ENCODE measurements at regions not wholly inside any gene's neighbourhood (a gene's known extent, or its start where the extent isn't known, plus 50 kb on each side); places are given as distances from the start of the nearest gene placed in this dataset.
A peak's percentile ranks its signal among the peaks of the same experiment; 100 is the strongest.

- Histone ChIP-seq H3K4ac (ENCODE audit: low read depth, low read length) (peak overlapping the region; percentile 52; the same call in 1 of the 2 replicates), H3K36me3 (ENCODE audit: control insufficient read depth, insufficient read depth, low read length) (no peaks in the 10 kb centered on the region), H3K79me1 (ENCODE audit: low read depth in 1 of 2, low read length in 2 of 2) (no peaks in the 10 kb centered on the region), H2AFZ (replicated peaks; ENCODE audit: low read length, poor library complexity) (no peak overlapping the region), H4K5ac (ENCODE audit: low read depth, low read length) (no peak overlapping the region), H3K4me1 (ENCODE audit: control insufficient read depth, insufficient read depth, low read length) (peaks cover 4% of the 10 kb centered on the region; the same call in 1 of the 2 replicates), H2BK15ac (ENCODE audit: low read depth, low read length) (no peak overlapping the region; the same call in 2 of the 3 replicates), H3K18ac (ENCODE audit: low read depth, low read length) (peak overlapping the region; percentile 26; the same call in 1 of the 2 replicates), H3K27me3 (ENCODE audit: control insufficient read depth, insufficient read depth, low read length) (no peaks in the 10 kb centered on the region), H3K9ac (ENCODE audit: low read depth, low read length) (no peak overlapping the region), H3K27ac (ENCODE audit: insufficient read depth, low read length) (no peak overlapping the region), H3K56ac (ENCODE audit: extremely low read depth, insufficient read depth, low read length) (no peak overlapping the region), H4K8ac (ENCODE audit: low read depth in 2 of 2, low read length in 2 of 2) (no peak overlapping the region; a peak in 1 of 4 replicates), H3K4me3 (ENCODE audit: insufficient read depth, low read depth, low read length) (no peak overlapping the region), H2BK120ac (ENCODE audit: low read depth, low read length) (peak overlapping the region; percentile 37), H3K9me3 (ENCODE audit: control insufficient read depth, insufficient read depth, low read length) (no peaks in the 10 kb centered on the region), H3K14ac (replicated peaks; ENCODE audit: low read depth, low read length) (no peak overlapping the region), H4K20me1 (ENCODE audit: insufficient read depth, low read length) (no peaks in the 10 kb centered on the region), H3K4me2 (ENCODE audit: low read depth, low read length) (no peak overlapping the region), H2BK20ac (ENCODE audit: low read depth, low read length) (0 out of 2 replicates have a peak overlapping the region, but pooled peaks have one; percentile 8), H2BK5ac (ENCODE audit: low read depth, low read length, poor library complexity, severe bottlenecking) (no peak overlapping the region), H4K91ac (ENCODE audit: insufficient read depth, low read depth, low read length) (no peak overlapping the region), H3K23ac (ENCODE audit: low read depth, low read length) (no peak overlapping the region), H2AK9ac (replicated peaks; ENCODE audit: low read depth, low read length, poor library complexity) (no peak overlapping the region), H2AK5ac (ENCODE audit: low read depth, low read length) (peak overlapping the region; percentile 15; the same call in 1 of the 2 replicates), H3K9me1 (ENCODE audit: insufficient read depth, low read length) (no peaks in the 10 kb centered on the region)
- no peak for TF ChIP-seq CHD1 (IDR thresholded peaks at IDR 0.05; ENCODE audit: low read depth, low read length)
- TF ChIP-seq NFE2L2 (IDR thresholded peaks at IDR 0.05; ENCODE audit: low read depth, low read length), result no peak
- no peak for TF ChIP-seq CEBPB (IDR thresholded peaks at IDR 0.05; ENCODE audit: low read depth, low read length)
- TF ChIP-seq RFX5 (IDR thresholded peaks at IDR 0.05; ENCODE audit: low read depth, low read length), result no peak
- no peak for TF ChIP-seq FOS (IDR thresholded peaks at IDR 0.05; ENCODE audit: low read depth, low read length)
- no peak for TF ChIP-seq RCOR1 (IDR thresholded peaks at IDR 0.05; ENCODE audit: insufficient replicate concordance, low read length)
- no peak for TF ChIP-seq MXI1 (IDR thresholded peaks at IDR 0.05; ENCODE audit: borderline replicate concordance, low read depth, low read length)
- TF ChIP-seq BHLHE40 (IDR thresholded peaks at IDR 0.05; ENCODE audit: low read depth, low read length), result no peak
- no peak for TF ChIP-seq MAZ (IDR thresholded peaks at IDR 0.05; ENCODE audit: borderline replicate concordance, low read depth, low read length)
- no peak for TF ChIP-seq ELK1 (IDR thresholded peaks at IDR 0.05; ENCODE audit: borderline replicate concordance, low read depth, low read length)
- TF ChIP-seq SMC3 (IDR thresholded peaks at IDR 0.05; ENCODE audit: low read depth, low read length), result no peak
- no peak for TF ChIP-seq POLR2A (IDR thresholded peaks at IDR 0.05; ENCODE audit: low read depth, low read length)
- no peak for TF ChIP-seq RAD21 (IDR thresholded peaks at IDR 0.05; ENCODE audit: low read length)
- TF ChIP-seq CTCF (conservative IDR thresholded peaks at IDR 0.05; ENCODE audit: low read depth, low read length), result no peak
- TF ChIP-seq MAFK (IDR thresholded peaks at IDR 0.05; ENCODE audit: low read depth, low read length), result no peak
- TF ChIP-seq USF2 (IDR thresholded peaks at IDR 0.05; ENCODE audit: low read depth, low read length), result no peak
- ChIA-PET CTCF (no interaction called here), POLR2A (ENCODE audit: unreplicated experiment) (no interaction called here)
- in situ Hi-C loops (cut with MboI; ENCODE audit: low sequenced_read_pairs) (no loop called here), dilution Hi-C loops (cut with HindIII; ENCODE audit: low sequenced_read_pairs, unreplicated experiment) (no loop called here), intact Hi-C loops (cut with micrococcal nuclease) (no loop called here)
- DNase-seq (no peak), ATAC-seq (ENCODE audit: low read depth) (no peak)
- BruUV-seq (replicated peaks), result no TSS peak
These were observed 207.6 kb upstream of the HCCS start for GRCh38 chrX:10903523-10903922.
